ENCODE measurements at regions not wholly inside any gene's neighbourhood (a gene's known extent, or its start where the extent isn't known, plus 50 kb on each side); places are given as distances from the start of the nearest gene placed in this dataset.

GRCh38 chr7:17638727-17639126 is 301.6 kb downstream of the SNX13 start:
- no peak for TF ChIP-seq CTCF (conservative IDR thresholded peaks at IDR 0.05; ENCODE audit: low read length)
- no peak for TF ChIP-seq EZH2phosphoT487 (IDR thresholded peaks at IDR 0.05; ENCODE audit: borderline replicate concordance, low read depth, low read length)

Measured in OCI-LY7 (cell line).